ENCODE measurements at regions not wholly inside any gene's neighbourhood (a gene's known extent, or its start where the extent isn't known, plus 50 kb on each side); places are given as distances from the start of the nearest gene placed in this dataset.

GRCh38 chrX:109843963-109844751, 111.1 kb upstream of the ACSL4 start:
- no peak for DNase-seq (ENCODE audit: low spot score)

DNA sequence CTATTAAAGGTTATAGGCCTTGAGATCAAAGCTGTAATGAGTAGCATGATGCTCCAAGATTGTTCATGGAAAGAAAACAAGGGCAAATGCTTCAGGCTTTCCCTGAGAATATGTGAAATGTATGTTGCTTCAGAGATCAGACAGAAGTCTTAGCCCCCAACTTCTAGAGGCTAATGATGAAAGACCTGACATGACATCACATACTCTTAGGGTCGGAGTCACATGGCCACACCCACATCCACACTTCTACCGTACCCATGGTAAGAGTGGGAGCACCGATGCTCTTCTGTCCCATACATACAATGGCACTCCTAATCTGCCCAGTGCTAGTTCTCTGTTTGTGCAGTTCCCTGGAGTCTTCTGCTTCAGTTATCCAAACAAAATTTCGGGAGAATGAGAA, 111.9 kb upstream of the ACSL4 start:
- DNase-seq (ENCODE audit: low spot score): no peak

GRCh38 chrX:109845996-109846395, 112.9 kb upstream of the ACSL4 start:
- no peak for DNase-seq (ENCODE audit: low spot score)

- DNase-seq (ENCODE audit: low spot score): peak; percentile 74
These were observed 114.5 kb upstream of the ACSL4 start for GRCh38 chrX:109847257-109848187.

DNA sequence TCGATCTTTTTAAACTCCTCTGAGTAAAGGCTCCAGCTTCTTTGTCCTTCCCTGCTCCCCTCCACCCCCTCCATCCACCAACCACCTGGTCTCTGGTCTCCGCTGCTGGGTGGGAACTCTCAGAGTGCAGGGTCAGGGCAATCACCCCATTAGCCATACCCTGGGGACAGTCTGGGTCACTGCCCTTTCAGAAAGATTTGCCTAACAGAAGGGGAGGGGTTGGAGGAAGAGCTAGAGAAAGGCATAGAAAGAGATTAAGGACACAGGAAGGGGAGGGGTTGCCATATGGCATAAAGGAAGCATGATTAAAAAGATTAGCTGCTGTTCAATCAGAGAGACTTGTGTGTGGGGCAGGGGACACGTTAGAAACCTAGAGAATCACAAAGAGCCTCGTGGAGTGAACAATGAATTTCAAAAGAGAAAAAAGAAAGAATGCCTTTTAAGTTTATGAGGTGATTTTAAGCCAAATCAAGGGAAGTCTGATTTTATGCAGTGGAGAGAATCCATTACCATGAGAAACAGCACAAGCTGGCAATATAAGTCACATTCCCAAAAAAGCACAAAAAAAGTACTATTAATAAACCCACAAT, 115.5 kb upstream of the ACSL4 start:
- no peak for DNase-seq (ENCODE audit: low spot score)

DNA sequence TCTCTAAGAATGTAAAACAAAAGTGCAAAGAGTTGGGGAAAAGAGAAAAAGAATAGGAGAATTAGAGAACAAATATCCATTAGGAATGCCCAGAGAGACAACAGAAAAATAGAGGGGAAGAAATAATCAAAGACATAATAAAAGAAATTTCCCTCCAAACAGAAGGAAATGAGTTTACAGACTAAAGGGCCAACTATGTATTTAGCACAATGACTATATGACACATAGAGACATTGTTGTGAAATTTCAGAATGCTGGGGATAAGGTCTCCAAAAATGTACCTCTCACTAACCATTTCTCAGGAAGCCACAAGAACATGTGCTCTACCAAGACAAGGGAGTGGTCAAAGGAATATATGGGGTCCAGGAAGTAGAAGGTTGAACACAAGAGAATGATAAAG, 121.0 kb upstream of the ACSL4 start:
- no peak for DNase-seq (ENCODE audit: low spot score)

DNA sequence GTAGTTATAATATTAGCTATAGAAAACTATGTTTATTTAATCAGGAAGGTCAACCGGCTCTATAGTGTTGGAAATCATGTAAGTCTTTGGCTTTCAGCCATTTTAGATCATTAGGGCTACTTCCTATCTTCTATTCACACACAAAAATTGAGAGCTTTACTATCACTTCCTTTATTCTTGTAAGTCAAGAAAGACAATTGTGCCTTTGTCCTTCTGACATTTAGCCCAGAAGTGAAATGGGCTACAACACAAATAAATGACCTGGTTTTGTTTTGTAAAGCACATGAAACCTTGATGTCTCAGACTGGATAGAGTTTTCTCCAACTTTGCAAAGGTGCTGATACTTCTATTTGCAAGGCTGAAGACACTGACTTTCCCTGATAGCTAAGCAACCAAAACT, 122.4 kb upstream of the ACSL4 start:
- no peak for DNase-seq (ENCODE audit: low spot score)

DNA sequence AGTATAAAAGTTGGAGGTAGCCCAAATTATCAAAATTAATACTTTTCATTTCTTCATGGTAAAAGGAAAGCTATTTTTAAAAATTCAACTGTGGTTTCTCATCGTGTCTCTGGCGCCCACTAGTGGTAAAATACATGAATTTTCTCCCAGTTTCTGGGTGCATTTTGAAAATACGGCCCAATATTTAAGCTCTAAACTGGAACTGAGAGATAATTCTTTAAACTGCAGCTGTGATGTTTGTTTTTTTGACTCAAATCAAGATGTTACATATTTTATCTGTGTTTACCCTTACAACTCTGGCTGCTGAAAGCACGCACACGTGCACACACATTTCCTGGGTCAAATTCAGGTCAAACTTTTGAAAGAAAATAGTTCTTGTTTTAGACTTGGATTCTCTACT, 123.9 kb upstream of the ACSL4 start:
- no peak for DNase-seq (ENCODE audit: low spot score)

DNA sequence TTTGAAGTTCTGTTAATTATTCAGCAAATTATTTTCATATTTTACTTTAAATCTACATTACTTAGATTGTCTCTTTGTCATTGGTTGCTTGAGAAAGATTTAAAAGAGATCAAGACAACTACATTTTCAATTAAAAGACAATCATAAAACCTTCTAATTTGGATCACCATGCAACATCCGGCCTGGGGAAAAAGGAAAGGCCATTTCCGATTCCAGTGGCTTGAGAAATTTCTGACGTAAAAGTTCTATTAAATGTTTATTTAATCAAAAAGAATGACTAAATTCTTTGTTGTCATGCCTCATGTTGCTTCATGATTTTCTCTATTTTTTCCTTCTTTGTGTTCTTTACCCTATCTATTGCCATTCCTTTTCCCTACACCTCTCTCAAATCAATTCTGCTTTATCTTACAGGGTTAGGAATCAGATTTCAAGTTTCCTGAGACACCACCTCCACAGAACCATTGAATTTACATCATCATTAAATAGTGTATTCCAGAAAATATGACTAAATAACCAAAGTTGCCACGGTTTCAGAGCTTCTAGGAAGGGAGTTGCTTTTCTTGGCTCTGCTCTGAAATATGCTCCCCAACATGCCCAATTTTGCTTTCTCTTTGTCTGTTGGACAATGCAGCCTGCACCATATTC, 124.6 kb upstream of the ACSL4 start:
- no peak for DNase-seq (ENCODE audit: low spot score)

DNA sequence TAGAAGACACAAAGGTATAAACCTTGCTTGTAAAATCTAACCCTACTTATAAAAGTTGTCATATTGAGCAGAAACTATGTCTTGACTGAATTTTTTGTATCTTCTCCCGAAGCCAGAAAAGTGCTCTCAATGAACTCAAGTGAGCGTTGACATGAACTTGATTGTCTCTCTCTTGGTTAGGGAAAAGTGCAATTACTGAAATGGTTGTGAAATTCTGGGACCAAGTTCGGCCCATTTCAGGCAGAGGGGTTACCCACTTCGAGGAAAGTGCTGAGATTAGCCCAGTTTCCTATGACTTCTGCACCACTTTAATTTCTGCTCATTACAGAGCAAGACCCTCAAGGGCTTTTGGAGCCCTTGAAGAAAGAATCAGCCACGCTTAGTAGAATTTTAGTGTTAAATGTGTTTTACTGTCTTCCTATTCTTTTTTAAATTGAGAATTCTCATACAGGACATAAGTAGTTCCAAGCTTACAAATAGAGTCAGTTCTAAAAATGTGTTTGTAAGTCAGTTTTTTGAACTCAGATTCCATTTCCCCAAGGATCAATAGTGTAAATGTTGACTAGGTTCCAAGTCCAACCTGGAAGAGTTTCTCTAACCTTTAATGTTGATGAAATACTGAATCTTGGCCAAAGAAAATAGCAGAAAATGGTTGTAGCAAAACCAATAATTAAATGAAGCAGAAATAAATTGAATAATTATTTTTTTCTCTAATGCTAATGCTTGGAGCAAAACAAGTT, 125.7 kb upstream of the ACSL4 start:
- no peak for DNase-seq (ENCODE audit: low spot score)

DNA sequence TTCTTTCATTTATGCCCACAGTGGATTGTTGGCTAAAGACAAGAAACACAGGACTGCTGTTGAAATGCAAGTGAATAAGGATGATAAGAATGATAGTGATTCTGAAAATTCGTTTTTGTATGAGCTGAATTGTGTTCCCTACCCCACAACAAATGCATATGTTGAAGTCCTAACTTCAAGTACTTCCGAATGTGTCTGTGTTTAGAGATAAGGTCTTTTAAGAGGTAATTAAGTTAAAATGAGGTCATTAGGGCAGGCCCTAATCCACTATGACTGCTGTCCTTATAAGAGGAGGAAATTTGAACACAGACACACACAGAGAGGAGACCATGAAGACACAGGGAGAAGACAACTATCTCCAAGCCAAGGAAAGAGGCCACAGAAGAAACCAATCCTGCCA, 126.6 kb upstream of the ACSL4 start:
- no peak for DNase-seq (ENCODE audit: low spot score)

DNA sequence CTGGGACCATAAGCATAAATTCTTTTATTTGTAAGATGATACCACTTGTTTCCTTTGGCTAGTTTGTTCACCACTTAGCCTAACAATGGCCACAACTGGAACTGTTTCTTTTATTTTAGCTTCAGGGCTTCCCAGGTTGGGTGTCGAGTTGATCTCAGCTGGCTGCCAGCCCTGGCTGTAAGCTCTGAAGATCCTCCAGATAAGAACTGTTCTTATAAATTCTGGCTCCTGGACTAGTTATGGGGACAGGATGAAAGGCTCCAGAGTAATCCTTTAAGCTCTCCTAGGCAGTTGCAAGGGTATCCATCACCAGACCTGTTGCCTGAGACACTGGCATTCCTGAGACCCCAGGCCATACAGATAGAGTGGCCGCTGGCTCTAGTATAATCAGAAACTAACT, 129.4 kb upstream of the ACSL4 start:
- DNase-seq (ENCODE audit: low spot score): peak; percentile 17

GRCh38 chrX:109863811-109864210, 130.8 kb upstream of the ACSL4 start:
- no peak for DNase-seq (ENCODE audit: low spot score)

DNA sequence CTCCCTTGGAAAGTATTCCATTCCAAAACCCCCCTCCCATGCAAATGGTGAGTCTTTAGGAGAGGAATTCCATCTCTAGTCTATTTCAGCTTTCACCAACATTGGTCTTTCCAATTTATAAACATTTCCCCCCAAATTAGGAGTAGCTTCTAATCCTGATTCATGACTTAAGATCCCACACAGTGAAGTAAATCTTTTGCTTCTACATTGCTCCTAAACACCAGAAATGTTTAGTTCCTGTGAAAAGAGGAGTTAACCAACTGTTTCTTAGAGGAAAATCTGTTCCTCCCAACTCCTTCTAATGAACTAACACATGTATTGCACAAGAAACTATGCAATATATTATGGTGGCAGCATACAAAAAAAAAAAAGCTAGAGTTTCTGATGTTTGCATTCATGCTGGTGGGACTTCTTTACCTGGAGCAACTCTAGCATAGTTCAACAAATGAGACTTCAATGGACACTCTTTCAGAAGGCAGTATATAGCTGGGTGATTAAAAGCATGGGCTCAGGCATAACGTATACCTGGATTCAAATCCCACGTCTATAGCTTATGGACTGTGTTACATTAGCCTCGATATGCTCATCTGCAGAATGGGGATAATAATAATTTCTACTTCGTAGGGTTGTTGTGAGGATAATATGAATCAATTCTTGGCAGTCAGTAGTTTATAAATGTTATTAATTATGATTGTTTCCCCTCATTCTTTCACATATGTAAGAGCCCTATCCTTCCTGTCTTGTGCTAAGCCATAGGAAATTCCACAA, 131.6 kb upstream of the TMEM164 start:
- no peak for DNase-seq (ENCODE audit: low spot score)

DNA sequence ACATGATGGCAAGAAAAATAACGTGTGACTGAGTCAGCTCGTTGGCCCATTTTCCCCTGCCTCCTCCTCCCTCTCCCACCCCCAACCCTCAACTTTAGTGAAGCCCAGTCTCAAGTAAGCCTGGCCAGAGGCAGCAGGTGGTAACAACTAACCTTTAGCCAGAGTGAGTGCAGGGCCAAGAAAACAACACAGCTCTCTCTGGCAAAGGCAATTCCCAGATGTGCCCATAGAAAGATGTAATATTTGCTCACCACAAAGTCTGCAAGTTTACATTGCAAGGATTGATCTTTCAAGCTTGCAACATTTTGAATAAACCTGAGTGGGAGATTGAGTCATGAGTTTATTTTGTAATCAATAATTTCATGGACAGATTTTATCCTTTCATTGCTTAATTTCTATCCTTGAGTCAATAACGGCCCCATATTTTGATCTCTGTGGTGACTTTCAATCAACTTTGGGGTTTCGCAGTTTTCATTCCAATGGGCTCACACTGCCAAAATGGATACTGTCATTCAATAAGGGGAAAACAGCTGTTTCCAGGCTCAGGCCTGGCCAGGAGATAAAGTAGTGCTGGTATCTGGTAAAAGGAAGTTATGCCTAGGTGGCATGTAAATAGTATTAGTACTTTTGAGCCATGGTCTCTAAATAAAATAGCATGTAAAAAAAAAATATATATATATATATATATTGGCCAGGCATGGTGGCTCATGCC, 130.7 kb upstream of the TMEM164 start:
- peak; percentile 40 for DNase-seq (ENCODE audit: low spot score)

DNA sequence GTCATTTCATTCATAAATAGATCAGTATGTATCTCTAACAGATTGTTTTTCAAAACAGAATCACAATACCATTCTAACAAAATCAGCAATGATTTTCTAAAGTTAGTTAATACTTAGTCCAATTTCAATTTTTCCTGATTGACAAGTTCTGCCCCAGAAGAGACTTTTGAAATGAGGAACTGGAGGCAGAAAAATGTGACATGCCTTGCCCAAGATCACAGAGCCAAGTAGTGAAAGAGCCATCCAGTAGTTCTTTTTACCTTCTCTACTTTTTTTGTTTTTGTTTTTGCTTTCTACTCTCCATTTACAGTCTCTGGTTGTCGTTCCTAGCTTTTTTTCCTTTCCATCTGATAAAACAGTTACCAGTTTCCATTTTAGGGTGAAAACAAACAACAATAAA, 129.3 kb upstream of the TMEM164 start:
- DNase-seq (ENCODE audit: low spot score): no peak

DNA sequence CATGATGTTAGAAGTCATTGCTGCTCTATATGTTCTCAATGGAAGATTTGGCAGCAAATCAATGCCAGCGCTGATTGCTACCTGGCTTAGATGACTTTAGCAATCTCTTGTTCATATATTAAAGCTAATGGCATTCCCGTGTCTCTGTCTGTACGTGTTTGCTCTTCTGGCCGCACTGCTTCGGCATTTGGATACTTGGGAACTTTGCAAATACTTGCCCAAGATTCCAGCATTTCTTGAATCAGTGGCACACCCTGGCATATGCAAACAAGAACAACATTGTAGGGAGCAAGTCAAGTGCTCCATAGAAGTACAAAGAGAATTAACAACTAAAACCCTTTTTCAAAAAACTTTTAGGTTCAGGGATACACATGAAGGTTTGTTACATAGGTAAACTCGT, 128.9 kb upstream of the TMEM164 start:
- no peak for DNase-seq (ENCODE audit: low spot score)

DNA sequence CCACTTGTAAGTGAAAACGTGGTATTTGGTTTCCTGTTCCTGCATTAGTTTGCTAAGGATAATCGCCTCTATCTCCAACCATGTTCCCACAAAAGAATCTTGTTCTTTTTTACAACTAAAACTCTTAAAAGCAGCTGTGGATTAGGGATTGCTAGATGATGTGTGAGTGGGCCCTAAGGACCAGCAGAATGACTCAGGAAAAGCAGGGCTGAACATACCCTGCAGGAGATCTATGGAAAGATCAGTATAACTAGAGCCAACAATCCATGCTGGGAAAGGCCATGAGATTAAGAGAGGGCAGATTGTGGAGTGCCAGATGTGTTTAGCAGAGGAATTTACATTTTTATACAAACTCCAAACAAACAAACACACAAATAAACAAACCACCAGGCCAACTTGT, 128.4 kb upstream of the TMEM164 start:
- DNase-seq (ENCODE audit: low spot score): no peak

DNA sequence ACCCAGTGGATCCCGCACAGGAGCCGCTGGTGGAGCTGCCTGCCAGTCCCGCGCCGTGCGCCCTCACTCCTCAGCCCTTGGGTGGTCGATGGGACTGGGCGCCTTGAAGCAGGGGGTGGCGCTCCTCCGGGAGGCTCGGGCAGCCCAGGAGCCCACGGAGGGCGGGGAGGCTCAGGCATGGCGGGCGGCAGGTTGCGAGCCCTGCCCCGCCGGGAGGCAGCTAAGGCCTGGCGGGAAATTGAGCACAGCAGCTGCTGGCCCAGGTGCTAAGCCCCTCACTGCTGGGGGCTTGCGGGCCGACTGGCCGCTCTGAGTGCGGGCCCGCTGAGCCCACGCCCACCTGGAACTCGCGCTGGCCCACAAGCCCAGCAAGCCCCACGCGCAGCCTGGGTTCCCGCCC, 127.1 kb upstream of the TMEM164 start:
- DNase-seq (ENCODE audit: low spot score): no peak

GRCh38 chrX:109878236-109878635, 124.7 kb upstream of the TMEM164 start:
- no peak for DNase-seq (ENCODE audit: low spot score)
